ENCODE measurements at regions not wholly inside any gene's neighbourhood (a gene's known extent, or its start where the extent isn't known, plus 50 kb on each side); places are given as distances from the start of the nearest gene placed in this dataset.

GRCh38 chr17:54784305-54784704 lies 116.3 kb upstream of the TOM1L1 start:
- TF ChIP-seq POLR2AphosphoS5 (IDR thresholded peaks at IDR 0.05) = no peak
- no peak for TF ChIP-seq CTCF (IDR thresholded peaks at IDR 0.05)

Measured in prostate gland (tissue), 2 donors.